ENCODE measurements at regions not wholly inside any gene's neighbourhood (a gene's known extent, or its start where the extent isn't known, plus 50 kb on each side); places are given as distances from the start of the nearest gene placed in this dataset.

GRCh38 chr12:115132905-115133304 is 448.9 kb upstream of the TBX3 start:
- intact Hi-C loops (cut with micrococcal nuclease): no loop called here
- Mint-ChIP-seq H3K27me3 (no peaks in the 10 kb centered on the region), H3K4me3 (no peak overlapping the region), H3K27ac (no peak overlapping the region), H3K36me3 (ENCODE audit: low read depth) (no peaks in the 10 kb centered on the region), H3K4me1 (no peaks in the 10 kb centered on the region), H3K9me3 (peaks cover 4% of the 10 kb centered on the region)
- CTCF ChIA-PET: no interaction called here
- POLR2A ChIA-PET: no interaction called here
- TF ChIP-seq CTCF (IDR thresholded peaks at IDR 0.05): no peak
- no peak for DNase-seq
- ATAC-seq (ENCODE audit: low read depth): no peak

GRCh38 chr12:115132145-115132544 is 448.2 kb upstream of the TBX3 start:
- CTCF ChIA-PET: no interaction called here
- POLR2A ChIA-PET: no interaction called here

GRCh38 chr12:115129727-115130126 is 445.8 kb upstream of the TBX3 start:
- peaks cover 3% of the 10 kb centered on the region for H3K9me3 Mint-ChIP-seq
- intact Hi-C loops (cut with micrococcal nuclease): no loop called here

More at GRCh38 chr12:115132145-115132544, 448.2 kb upstream of the TBX3 start:
- H3K27ac Mint-ChIP-seq: no peak overlapping the region
- intact Hi-C loops (cut with micrococcal nuclease): no loop called here
- H3K27me3 Mint-ChIP-seq: no peaks in the 10 kb centered on the region
- TF ChIP-seq CTCF (IDR thresholded peaks at IDR 0.05): no peak
- no peaks in the 10 kb centered on the region for H3K4me1 Mint-ChIP-seq
- H3K36me3 Mint-ChIP-seq (ENCODE audit: low read depth): no peaks in the 10 kb centered on the region
- H3K4me3 Mint-ChIP-seq: no peak overlapping the region
- H3K9me3 Mint-ChIP-seq: peaks cover 4% of the 10 kb centered on the region
- no peak for ATAC-seq (ENCODE audit: low read depth)
- DNase-seq: no peak

GRCh38 chr12:115121053-115121452 is 437.1 kb upstream of the TBX3 start:
- CTCF ChIA-PET: no interaction called here
- POLR2A ChIA-PET: no interaction called here
- H3K27ac Mint-ChIP-seq: no peak overlapping the region
- ATAC-seq (ENCODE audit: low read depth) (no peak), DNase-seq (no peak)
- H3K27me3 Mint-ChIP-seq: no peaks in the 10 kb centered on the region
- no peaks in the 10 kb centered on the region for H3K4me1 Mint-ChIP-seq
- TF ChIP-seq CTCF (IDR thresholded peaks at IDR 0.05): no peak
- peaks cover 13% of the 10 kb centered on the region for H3K9me3 Mint-ChIP-seq
- no peak overlapping the region for H3K4me3 Mint-ChIP-seq
- H3K36me3 Mint-ChIP-seq (ENCODE audit: low read depth): no peaks in the 10 kb centered on the region
- intact Hi-C loops (cut with micrococcal nuclease): no loop called here

More at GRCh38 chr12:115129727-115130126, 445.8 kb upstream of the TBX3 start:
- no peak for TF ChIP-seq CTCF (IDR thresholded peaks at IDR 0.05)
- DNase-seq (no peak), ATAC-seq (ENCODE audit: low read depth) (no peak)
- no peak overlapping the region for H3K4me3 Mint-ChIP-seq
- no peak overlapping the region for H3K27ac Mint-ChIP-seq
- POLR2A ChIA-PET: no interaction called here
- no peaks in the 10 kb centered on the region for H3K27me3 Mint-ChIP-seq
- H3K36me3 Mint-ChIP-seq (ENCODE audit: low read depth): no peaks in the 10 kb centered on the region
- CTCF ChIA-PET: no interaction called here
- H3K4me1 Mint-ChIP-seq: no peaks in the 10 kb centered on the region

DNA sequence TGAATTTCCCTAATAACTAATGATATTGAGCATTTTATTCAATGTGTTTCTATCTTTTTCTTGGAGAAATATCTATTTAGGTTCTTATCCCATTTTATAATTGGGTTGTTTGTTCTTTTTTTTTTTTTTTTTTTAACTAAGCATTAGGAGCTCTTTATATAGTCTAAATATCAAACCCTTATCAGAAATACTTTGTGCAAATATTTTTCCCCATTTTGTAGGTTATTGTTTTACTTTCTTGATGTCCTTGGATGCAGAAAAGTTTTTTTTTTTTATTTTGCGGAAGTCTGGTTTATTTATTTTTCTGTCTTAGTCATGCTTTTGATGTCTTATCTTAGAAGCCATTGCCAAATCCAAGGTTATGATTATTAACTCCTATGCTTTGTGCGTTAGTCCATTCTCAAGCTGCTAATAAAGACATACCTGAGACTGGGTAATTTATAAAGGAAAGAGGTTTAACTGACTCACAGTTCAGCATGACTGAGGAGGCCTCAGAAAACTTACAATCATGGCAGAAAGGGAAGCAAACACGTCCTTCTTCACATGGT is 434.3 kb upstream of the TBX3 start:
- Mint-ChIP-seq H3K27me3 (no peaks in the 10 kb centered on the region), H3K9me3 (peaks cover 10% of the 10 kb centered on the region), H3K36me3 (ENCODE audit: low read depth) (no peaks in the 10 kb centered on the region), H3K4me1 (no peaks in the 10 kb centered on the region), H3K4me3 (no peak overlapping the region), H3K27ac (no peak overlapping the region)
- DNase-seq (no peak), ATAC-seq (ENCODE audit: low read depth) (no peak)
- TF ChIP-seq CTCF (IDR thresholded peaks at IDR 0.05): no peak
- ChIA-PET CTCF (no interaction called here), POLR2A (no interaction called here)
- intact Hi-C loops (cut with micrococcal nuclease): no loop called here

All from activated B cell treated with CpG ODN at 0.5 μM for 24 hours (primary cell).